ENCODE measurements at regions not wholly inside any gene's neighbourhood (a gene's known extent, or its start where the extent isn't known, plus 50 kb on each side); places are given as distances from the start of the nearest gene placed in this dataset.
"Not testable (repeated sequence)": the region's sequence is repeated elsewhere in the genome, so short reads cannot be mapped to it uniquely, and the experiment has no call there.

GRCh38 chr1:213481395-213481794 is 430.4 kb downstream of the RPS6KC1 start:
- no peak for DNase-seq

- DNase-seq: no peak
Observed at GRCh38 chr1:213484333-213484732, 433.3 kb downstream of the RPS6KC1 start.

GRCh38 chr1:213484758-213485157 is 433.7 kb downstream of the RPS6KC1 start:
- DNase-seq: no peak

GRCh38 chr1:213486488-213486887 is 435.4 kb downstream of the RPS6KC1 start:
- DNase-seq: no peak

GRCh38 chr1:213491468-213491867 is 440.4 kb downstream of the RPS6KC1 start:
- DNase-seq: no peak

- no peak for DNase-seq
Observed at GRCh38 chr1:213492161-213493041, 441.4 kb downstream of the RPS6KC1 start.

- DNase-seq: no peak
Observed at GRCh38 chr1:213499444-213499843, 448.4 kb downstream of the RPS6KC1 start.

- DNase-seq: no peak
Observed at GRCh38 chr1:213507472-213508223, 456.6 kb downstream of the RPS6KC1 start.

- DNase-seq: no peak
Observed at GRCh38 chr1:213511173-213511572, 460.1 kb downstream of the RPS6KC1 start.

GRCh38 chr1:213512316-213512715 is 461.3 kb downstream of the RPS6KC1 start:
- no peak for DNase-seq

- no peak for DNase-seq
Observed at GRCh38 chr1:213513006-213513405, 462.0 kb downstream of the RPS6KC1 start.

GRCh38 chr1:213514408-213515179 is 463.6 kb downstream of the RPS6KC1 start:
- DNase-seq: not testable (repeated sequence)

- DNase-seq: no peak
Observed at GRCh38 chr1:213519098-213519497, 468.1 kb downstream of the RPS6KC1 start.

- no peak for DNase-seq
Observed at GRCh38 chr1:213521206-213521605, 466.6 kb upstream of the PROX1 start.

GRCh38 chr1:213523781-213524398 is 463.9 kb upstream of the PROX1 start:
- no peak for DNase-seq

GRCh38 chr1:213526306-213526705 is 461.5 kb upstream of the PROX1 start:
- no peak for DNase-seq

- DNase-seq: no peak
Observed at GRCh38 chr1:213530611-213531320, 457.0 kb upstream of the PROX1 start.

GRCh38 chr1:213531369-213532310 is 456.1 kb upstream of the PROX1 start:
- no peak for DNase-seq

GRCh38 chr1:213533125-213533524 is 454.6 kb upstream of the PROX1 start:
- DNase-seq: no peak

GRCh38 chr1:213535679-213536078 is 452.1 kb upstream of the PROX1 start:
- DNase-seq: no peak

- DNase-seq: no peak
Observed at GRCh38 chr1:213538251-213538650, 449.5 kb upstream of the PROX1 start.
